ENCODE measurements at regions not wholly inside any gene's neighbourhood (a gene's known extent, or its start where the extent isn't known, plus 50 kb on each side); places are given as distances from the start of the nearest gene placed in this dataset.
"Not testable (repeated sequence)": the region's sequence is repeated elsewhere in the genome, so short reads cannot be mapped to it uniquely, and the experiment has no call there.

GRCh38 chr12:89787763-89788162 lies 79.1 kb upstream of the ATP2B1 start:
- no peak for DNase-seq

GRCh38 chr12:89786177-89786810 lies 77.7 kb upstream of the ATP2B1 start:
- no peak for DNase-seq

GRCh38 chr12:89783359-89784060 lies 74.9 kb upstream of the ATP2B1 start:
- no peak for DNase-seq

- DNase-seq, result no peak
Measured at GRCh38 chr12:89782807-89783206, 74.2 kb upstream of the ATP2B1 start.

- no peak for DNase-seq
Measured at GRCh38 chr12:89781946-89782550, 73.4 kb upstream of the ATP2B1 start.

- DNase-seq, result no peak
Measured at GRCh38 chr12:89781156-89781555, 72.5 kb upstream of the ATP2B1 start.

- no peak for DNase-seq
Measured at GRCh38 chr12:89779090-89779489, 70.5 kb upstream of the ATP2B1 start.

GRCh38 chr12:89777733-89778379 lies 69.2 kb upstream of the ATP2B1 start:
- no peak for DNase-seq

- no peak for DNase-seq
Measured at GRCh38 chr12:89775986-89776365, 67.3 kb upstream of the ATP2B1 start.

GRCh38 chr12:89775063-89775985 lies 66.7 kb upstream of the ATP2B1 start:
- DNase-seq, result no peak

- DNase-seq, result no peak
Measured at GRCh38 chr12:89774645-89775044, 66.0 kb upstream of the ATP2B1 start.

- DNase-seq, result no peak
Measured at GRCh38 chr12:89770391-89770790, 61.8 kb upstream of the ATP2B1 start.

- DNase-seq, result no peak
Measured at GRCh38 chr12:89769483-89769818, 60.8 kb upstream of the ATP2B1 start.

GRCh38 chr12:89768586-89769482 lies 60.2 kb upstream of the ATP2B1 start:
- peak; percentile 76 for DNase-seq

GRCh38 chr12:89765959-89766824 lies 57.6 kb upstream of the ATP2B1 start:
- DNase-seq, result no peak

GRCh38 chr12:89764164-89764563 lies 55.5 kb upstream of the ATP2B1 start:
- DNase-seq, result not testable (repeated sequence)

GRCh38 chr12:89762498-89763170 lies 54.0 kb upstream of the ATP2B1 start:
- no peak for DNase-seq

GRCh38 chr12:89760783-89761182 lies 52.1 kb upstream of the ATP2B1 start:
- peak; percentile 43 for DNase-seq

All from activated CD4-positive, alpha-beta T cell treated with anti-CD3 and anti-CD28 coated beads, Interleukin-10, Interleukin-2, amounts not matched to agents 100 ng/mL and 50 ng/mL, durations not matched to agents 16 hours and 8 hours (primary cell).